Type B pancreatic cell (in vitro differentiated cells): ENCODE measurements at regions not wholly inside any gene's neighbourhood (a gene's known extent, or its start where the extent isn't known, plus 50 kb on each side); places are given as distances from the start of the nearest gene placed in this dataset.

ENCODE experiments used
- DNase-seq: peaks from one replicate; pipeline ENCODE4 v3.0.0; 2021; ENCODE audit warnings: mixed read lengths; ENCODE audit not compliant: unreplicated experiment; ENCODE audit errors: extremely low spot score
- H3K27ac Mint-ChIP-seq: 2 replicates; pipeline ENCODE4 v1.8.0; 2021; ENCODE audit warnings: mild to moderate bottlenecking, mixed read lengths
- H3K27me3 Mint-ChIP-seq: 2 replicates; pipeline ENCODE4 v1.8.0; 2021; ENCODE audit warnings: mixed read lengths
- H3K36me3 Mint-ChIP-seq: 2 replicates; pipeline ENCODE4 v1.8.0; 2021; ENCODE audit warnings: mixed read lengths
- H3K4me1 Mint-ChIP-seq: one replicate; pipeline ENCODE4 v1.8.0; 2021; ENCODE audit warnings: mixed read lengths; ENCODE audit not compliant: unreplicated experiment
- H3K4me3 Mint-ChIP-seq: 2 replicates; pipeline ENCODE4 v1.8.0; 2021; ENCODE audit warnings: mild to moderate bottlenecking, mixed read lengths
- H3K9me3 Mint-ChIP-seq: 2 replicates; pipeline ENCODE4 v1.8.0; 2021; ENCODE audit warnings: mixed read lengths
- CTCF ChIP-seq: fragments of 200-600 bp; sonication (generic); conservative IDR thresholded peaks from 2 replicates; pipeline ENCODE4 v1.5.0; 2021; ENCODE audit warnings: antibody characterized with exemption, mild to moderate bottlenecking

- no peaks in the 10 kb centered on the region for H3K27me3 Mint-ChIP-seq
- no peak for DNase-seq
- H3K27ac Mint-ChIP-seq: no peak overlapping the region
- H3K4me1 Mint-ChIP-seq: peaks cover under 1% of the 10 kb centered on the region
- no peaks in the 10 kb centered on the region for H3K36me3 Mint-ChIP-seq
- TF ChIP-seq CTCF: no peak
- peaks cover 6% of the 10 kb centered on the region for H3K9me3 Mint-ChIP-seq
- H3K4me3 Mint-ChIP-seq: no peak overlapping the region
Observed at GRCh38 chr1:244336232-244336899, 115.3 kb downstream of the ADSS2 start.

- no peak overlapping the region for H3K27ac Mint-ChIP-seq
- H3K4me3 Mint-ChIP-seq: no peak overlapping the region
Observed at GRCh38 chr1:244337839-244338238, 113.9 kb downstream of the ADSS2 start.

GRCh38 chr1:244339073-244339692, 112.5 kb downstream of the ADSS2 start:
- no peak for DNase-seq
- Mint-ChIP-seq H3K27ac (no peak overlapping the region), H3K9me3 (no peaks in the 10 kb centered on the region), H3K4me1 (peaks cover 11% of the 10 kb centered on the region), H3K27me3 (no peaks in the 10 kb centered on the region), H3K36me3 (no peaks in the 10 kb centered on the region), H3K4me3 (no peak overlapping the region)
- TF ChIP-seq CTCF: no peak

More at GRCh38 chr1:244337839-244338238, 113.9 kb downstream of the ADSS2 start:
- no peaks in the 10 kb centered on the region for H3K27me3 Mint-ChIP-seq
- TF ChIP-seq CTCF: no peak
- peaks cover 6% of the 10 kb centered on the region for H3K9me3 Mint-ChIP-seq
- no peak for DNase-seq
- H3K36me3 Mint-ChIP-seq: no peaks in the 10 kb centered on the region
- peaks cover 7% of the 10 kb centered on the region for H3K4me1 Mint-ChIP-seq

GRCh38 chr1:244339776-244340175, 111.9 kb downstream of the ADSS2 start:
- Mint-ChIP-seq H3K36me3 (no peaks in the 10 kb centered on the region), H3K27ac (no peak overlapping the region), H3K27me3 (no peaks in the 10 kb centered on the region), H3K4me3 (no peak overlapping the region), H3K4me1 (peaks cover 11% of the 10 kb centered on the region), H3K9me3 (no peaks in the 10 kb centered on the region)
- no peak for DNase-seq
- TF ChIP-seq CTCF: no peak

GRCh38 chr1:244340396-244340795, 111.3 kb downstream of the ADSS2 start:
- Mint-ChIP-seq H3K4me3 (no peak overlapping the region), H3K36me3 (no peaks in the 10 kb centered on the region), H3K27me3 (no peaks in the 10 kb centered on the region), H3K27ac (no peak overlapping the region), H3K9me3 (no peaks in the 10 kb centered on the region), H3K4me1 (peaks cover 11% of the 10 kb centered on the region)
- no peak for TF ChIP-seq CTCF
- no peak for DNase-seq
